ENCODE measurements at regions not wholly inside any gene's neighbourhood (a gene's known extent, or its start where the extent isn't known, plus 50 kb on each side); places are given as distances from the start of the nearest gene placed in this dataset.

DNA sequence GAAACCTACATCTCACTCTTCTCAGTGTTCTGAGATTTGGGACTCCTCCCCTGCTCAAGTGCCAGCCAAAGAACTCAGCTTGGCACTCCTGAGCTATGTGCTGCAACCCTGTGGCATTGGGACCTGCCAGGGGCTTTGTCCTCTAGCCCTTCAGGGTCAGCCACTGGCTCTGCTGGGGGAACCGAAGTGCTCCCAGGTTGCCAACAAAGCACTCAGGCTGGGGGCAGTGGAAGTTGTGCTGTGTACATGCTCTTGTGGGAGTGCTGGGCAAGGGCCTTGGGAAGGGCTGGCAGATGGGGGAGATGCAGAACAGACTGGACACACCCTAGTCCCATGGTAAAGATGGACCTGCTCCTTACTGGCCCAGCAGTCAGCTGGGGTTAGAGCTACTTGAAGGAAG, 498.6 kb downstream of the CAAP1 start:
- ATAC-seq (no peak), DNase-seq (ENCODE audit: low spot score) (no peak)
- POLR2A ChIA-PET: no interaction called here
- TF ChIP-seq EMX1 (CRISPR knock-in tag; IDR thresholded peaks at IDR 0.05) (no peak), CBFB (CRISPR knock-in tag; IDR thresholded peaks at IDR 0.05; ENCODE audit: low read depth) (no peak), IRF2 (CRISPR knock-in tag; IDR thresholded peaks at IDR 0.05; ENCODE audit: borderline replicate concordance, low read depth) (no peak), SMAD4 (CRISPR knock-in tag; IDR thresholded peaks at IDR 0.05) (no peak), GABPB1 (CRISPR knock-in tag; IDR thresholded peaks at IDR 0.05) (no peak)
- TF ChIP-seq, protein P1, sequence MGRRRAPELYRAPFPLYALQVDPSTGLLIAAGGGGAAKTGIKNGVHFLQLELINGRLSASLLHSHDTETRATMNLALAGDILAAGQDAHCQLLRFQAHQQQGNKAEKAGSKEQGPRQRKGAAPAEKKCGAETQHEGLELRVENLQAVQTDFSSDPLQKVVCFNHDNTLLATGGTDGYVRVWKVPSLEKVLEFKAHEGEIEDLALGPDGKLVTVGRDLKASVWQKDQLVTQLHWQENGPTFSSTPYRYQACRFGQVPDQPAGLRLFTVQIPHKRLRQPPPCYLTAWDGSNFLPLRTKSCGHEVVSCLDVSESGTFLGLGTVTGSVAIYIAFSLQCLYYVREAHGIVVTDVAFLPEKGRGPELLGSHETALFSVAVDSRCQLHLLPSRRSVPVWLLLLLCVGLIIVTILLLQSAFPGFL (CRISPR knock-in tag; IDR thresholded peaks at IDR 0.05; ENCODE audit: borderline replicate concordance): no peak
- TF ChIP-seq, protein P2, sequence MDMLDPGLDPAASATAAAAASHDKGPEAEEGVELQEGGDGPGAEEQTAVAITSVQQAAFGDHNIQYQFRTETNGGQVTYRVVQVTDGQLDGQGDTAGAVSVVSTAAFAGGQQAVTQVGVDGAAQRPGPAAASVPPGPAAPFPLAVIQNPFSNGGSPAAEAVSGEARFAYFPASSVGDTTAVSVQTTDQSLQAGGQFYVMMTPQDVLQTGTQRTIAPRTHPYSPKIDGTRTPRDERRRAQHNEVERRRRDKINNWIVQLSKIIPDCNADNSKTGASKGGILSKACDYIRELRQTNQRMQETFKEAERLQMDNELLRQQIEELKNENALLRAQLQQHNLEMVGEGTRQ (CRISPR knock-in tag; IDR thresholded peaks at IDR 0.05): no peak
- H3K27me3 Mint-ChIP-seq (ENCODE audit: low read depth): peaks cover 6% of the 10 kb centered on the region; the same call in 1 of the 2 replicates
- CTCF ChIA-PET: no interaction called here
- no peak overlapping the region for H3K27ac Mint-ChIP-seq
- peaks cover 31% of the 10 kb centered on the region for H3K9me3 Mint-ChIP-seq
- H3K36me3 Mint-ChIP-seq: peaks cover 27% of the 10 kb centered on the region
- H3K4me1 Mint-ChIP-seq: no peaks in the 10 kb centered on the region
- H3K4me3 Mint-ChIP-seq: no peak overlapping the region

DNA sequence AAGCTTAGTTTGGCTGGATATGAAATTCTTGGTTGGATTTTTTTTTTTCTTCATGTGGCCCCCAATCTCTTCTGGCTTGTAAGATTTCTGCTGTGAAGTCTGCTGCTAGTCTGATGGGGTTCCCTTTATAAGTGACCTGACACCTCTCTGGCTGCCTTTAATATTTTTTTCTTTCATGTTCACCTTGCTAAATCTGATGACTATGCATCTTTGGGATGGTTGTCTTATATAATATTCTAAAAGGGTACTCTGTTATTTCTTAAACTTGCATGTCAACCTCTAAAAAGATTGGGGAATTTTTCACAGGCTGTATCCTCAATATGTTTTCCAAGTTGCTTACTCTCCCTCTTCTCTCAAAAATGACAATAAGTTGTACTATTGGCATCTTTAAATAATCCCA, 500.0 kb downstream of the CAAP1 start:
- no peak overlapping the region for H3K4me3 Mint-ChIP-seq
- ATAC-seq: no peak
- POLR2A ChIA-PET: no interaction called here
- no peak for DNase-seq (ENCODE audit: low spot score)
- no peak overlapping the region for H3K27ac Mint-ChIP-seq
- H3K9me3 Mint-ChIP-seq: peaks cover 42% of the 10 kb centered on the region
- TF ChIP-seq PRRX2 (CRISPR knock-in tag; IDR thresholded peaks at IDR 0.05) (no peak), ZNF219 (CRISPR knock-in tag; IDR thresholded peaks at IDR 0.05; ENCODE audit: borderline replicate concordance) (no peak), GABPB1 (CRISPR knock-in tag; IDR thresholded peaks at IDR 0.05) (no peak), ZNF138 (CRISPR knock-in tag; conservative IDR thresholded peaks at IDR 0.05) (no peak), EMX1 (CRISPR knock-in tag; IDR thresholded peaks at IDR 0.05) (no peak), MYBL2 (CRISPR knock-in tag; IDR thresholded peaks at IDR 0.05) (no peak), CREM (CRISPR knock-in tag; IDR thresholded peaks at IDR 0.05) (no peak), ZNF232 (CRISPR knock-in tag; IDR thresholded peaks at IDR 0.05) (no peak), ATF1 (CRISPR knock-in tag; IDR thresholded peaks at IDR 0.05) (no peak), TEAD4 (CRISPR knock-in tag; IDR thresholded peaks at IDR 0.05) (no peak)
- TF ChIP-seq, protein P3, sequence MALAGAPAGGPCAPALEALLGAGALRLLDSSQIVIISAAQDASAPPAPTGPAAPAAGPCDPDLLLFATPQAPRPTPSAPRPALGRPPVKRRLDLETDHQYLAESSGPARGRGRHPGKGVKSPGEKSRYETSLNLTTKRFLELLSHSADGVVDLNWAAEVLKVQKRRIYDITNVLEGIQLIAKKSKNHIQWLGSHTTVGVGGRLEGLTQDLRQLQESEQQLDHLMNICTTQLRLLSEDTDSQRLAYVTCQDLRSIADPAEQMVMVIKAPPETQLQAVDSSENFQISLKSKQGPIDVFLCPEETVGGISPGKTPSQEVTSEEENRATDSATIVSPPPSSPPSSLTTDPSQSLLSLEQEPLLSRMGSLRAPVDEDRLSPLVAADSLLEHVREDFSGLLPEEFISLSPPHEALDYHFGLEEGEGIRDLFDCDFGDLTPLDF (CRISPR knock-in tag; IDR thresholded peaks at IDR 0.05): no peak
- TF ChIP-seq, protein P4, sequence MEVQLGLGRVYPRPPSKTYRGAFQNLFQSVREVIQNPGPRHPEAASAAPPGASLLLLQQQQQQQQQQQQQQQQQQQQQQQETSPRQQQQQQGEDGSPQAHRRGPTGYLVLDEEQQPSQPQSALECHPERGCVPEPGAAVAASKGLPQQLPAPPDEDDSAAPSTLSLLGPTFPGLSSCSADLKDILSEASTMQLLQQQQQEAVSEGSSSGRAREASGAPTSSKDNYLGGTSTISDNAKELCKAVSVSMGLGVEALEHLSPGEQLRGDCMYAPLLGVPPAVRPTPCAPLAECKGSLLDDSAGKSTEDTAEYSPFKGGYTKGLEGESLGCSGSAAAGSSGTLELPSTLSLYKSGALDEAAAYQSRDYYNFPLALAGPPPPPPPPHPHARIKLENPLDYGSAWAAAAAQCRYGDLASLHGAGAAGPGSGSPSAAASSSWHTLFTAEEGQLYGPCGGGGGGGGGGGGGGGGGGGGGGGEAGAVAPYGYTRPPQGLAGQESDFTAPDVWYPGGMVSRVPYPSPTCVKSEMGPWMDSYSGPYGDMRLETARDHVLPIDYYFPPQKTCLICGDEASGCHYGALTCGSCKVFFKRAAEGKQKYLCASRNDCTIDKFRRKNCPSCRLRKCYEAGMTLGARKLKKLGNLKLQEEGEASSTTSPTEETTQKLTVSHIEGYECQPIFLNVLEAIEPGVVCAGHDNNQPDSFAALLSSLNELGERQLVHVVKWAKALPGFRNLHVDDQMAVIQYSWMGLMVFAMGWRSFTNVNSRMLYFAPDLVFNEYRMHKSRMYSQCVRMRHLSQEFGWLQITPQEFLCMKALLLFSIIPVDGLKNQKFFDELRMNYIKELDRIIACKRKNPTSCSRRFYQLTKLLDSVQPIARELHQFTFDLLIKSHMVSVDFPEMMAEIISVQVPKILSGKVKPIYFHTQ (CRISPR knock-in tag; IDR thresholded peaks at IDR 0.05): no peak
- TF ChIP-seq, protein P5, sequence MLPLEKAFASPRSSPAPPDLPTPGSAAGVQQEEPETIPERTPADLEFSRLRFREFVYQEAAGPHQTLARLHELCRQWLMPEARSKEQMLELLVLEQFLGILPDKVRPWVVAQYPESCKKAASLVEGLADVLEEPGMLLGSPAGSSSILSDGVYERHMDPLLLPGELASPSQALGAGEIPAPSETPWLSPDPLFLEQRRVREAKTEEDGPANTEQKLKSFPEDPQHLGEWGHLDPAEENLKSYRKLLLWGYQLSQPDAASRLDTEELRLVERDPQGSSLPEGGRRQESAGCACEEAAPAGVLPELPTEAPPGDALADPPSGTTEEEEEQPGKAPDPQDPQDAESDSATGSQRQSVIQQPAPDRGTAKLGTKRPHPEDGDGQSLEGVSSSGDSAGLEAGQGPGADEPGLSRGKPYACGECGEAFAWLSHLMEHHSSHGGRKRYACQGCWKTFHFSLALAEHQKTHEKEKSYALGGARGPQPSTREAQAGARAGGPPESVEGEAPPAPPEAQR (CRISPR knock-in tag; IDR thresholded peaks at IDR 0.05): no peak
- TF ChIP-seq, protein P6, sequence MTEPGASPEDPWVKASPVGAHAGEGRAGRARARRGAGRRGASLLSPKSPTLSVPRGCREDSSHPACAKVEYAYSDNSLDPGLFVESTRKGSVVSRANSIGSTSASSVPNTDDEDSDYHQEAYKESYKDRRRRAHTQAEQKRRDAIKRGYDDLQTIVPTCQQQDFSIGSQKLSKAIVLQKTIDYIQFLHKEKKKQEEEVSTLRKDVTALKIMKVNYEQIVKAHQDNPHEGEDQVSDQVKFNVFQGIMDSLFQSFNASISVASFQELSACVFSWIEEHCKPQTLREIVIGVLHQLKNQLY (CRISPR knock-in tag; IDR thresholded peaks at IDR 0.05): no peak
- TF ChIP-seq, protein P7, sequence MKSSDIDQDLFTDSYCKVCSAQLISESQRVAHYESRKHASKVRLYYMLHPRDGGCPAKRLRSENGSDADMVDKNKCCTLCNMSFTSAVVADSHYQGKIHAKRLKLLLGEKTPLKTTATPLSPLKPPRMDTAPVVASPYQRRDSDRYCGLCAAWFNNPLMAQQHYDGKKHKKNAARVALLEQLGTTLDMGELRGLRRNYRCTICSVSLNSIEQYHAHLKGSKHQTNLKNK (CRISPR knock-in tag; IDR thresholded peaks at IDR 0.05): no peak
- TF ChIP-seq, protein P8, sequence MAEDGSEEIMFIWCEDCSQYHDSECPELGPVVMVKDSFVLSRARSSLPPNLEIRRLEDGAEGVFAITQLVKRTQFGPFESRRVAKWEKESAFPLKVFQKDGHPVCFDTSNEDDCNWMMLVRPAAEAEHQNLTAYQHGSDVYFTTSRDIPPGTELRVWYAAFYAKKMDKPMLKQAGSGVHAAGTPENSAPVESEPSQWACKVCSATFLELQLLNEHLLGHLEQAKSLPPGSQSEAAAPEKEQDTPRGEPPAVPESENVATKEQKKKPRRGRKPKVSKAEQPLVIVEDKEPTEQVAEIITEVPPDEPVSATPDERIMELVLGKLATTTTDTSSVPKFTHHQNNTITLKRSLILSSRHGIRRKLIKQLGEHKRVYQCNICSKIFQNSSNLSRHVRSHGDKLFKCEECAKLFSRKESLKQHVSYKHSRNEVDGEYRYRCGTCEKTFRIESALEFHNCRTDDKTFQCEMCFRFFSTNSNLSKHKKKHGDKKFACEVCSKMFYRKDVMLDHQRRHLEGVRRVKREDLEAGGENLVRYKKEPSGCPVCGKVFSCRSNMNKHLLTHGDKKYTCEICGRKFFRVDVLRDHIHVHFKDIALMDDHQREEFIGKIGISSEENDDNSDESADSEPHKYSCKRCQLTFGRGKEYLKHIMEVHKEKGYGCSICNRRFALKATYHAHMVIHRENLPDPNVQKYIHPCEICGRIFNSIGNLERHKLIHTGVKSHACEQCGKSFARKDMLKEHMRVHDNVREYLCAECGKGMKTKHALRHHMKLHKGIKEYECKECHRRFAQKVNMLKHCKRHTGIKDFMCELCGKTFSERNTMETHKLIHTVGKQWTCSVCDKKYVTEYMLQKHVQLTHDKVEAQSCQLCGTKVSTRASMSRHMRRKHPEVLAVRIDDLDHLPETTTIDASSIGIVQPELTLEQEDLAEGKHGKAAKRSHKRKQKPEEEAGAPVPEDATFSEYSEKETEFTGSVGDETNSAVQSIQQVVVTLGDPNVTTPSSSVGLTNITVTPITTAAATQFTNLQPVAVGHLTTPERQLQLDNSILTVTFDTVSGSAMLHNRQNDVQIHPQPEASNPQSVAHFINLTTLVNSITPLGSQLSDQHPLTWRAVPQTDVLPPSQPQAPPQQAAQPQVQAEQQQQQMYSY (CRISPR knock-in tag; IDR thresholded peaks at IDR 0.05): no peak
- H3K36me3 Mint-ChIP-seq: peaks cover 35% of the 10 kb centered on the region
- CTCF ChIA-PET: interaction anchor here (0.6 kb wide), 1 partner anchor 404 kb away, joined by 4 read pairs; no protein-coding TSS in a partner anchor
- H3K27me3 Mint-ChIP-seq (ENCODE audit: low read depth): peaks cover 6% of the 10 kb centered on the region; the same call in 1 of the 2 replicates
- no peaks in the 10 kb centered on the region for H3K4me1 Mint-ChIP-seq
